Activated naive CD8-positive, alpha-beta T cell treated with anti-CD3 and anti-CD28 coated beads, Interleukin-2, amount 50 U/mL, for 24 hours (primary cell): ENCODE measurements at regions not wholly inside any gene's neighbourhood (a gene's known extent, or its start where the extent isn't known, plus 50 kb on each side); places are given as distances from the start of the nearest gene placed in this dataset.
A peak's percentile ranks its signal among the peaks of the same experiment; 100 is the strongest.

Experiments used
- ATAC-seq: fragments of 150-1000 bp; cut with Tn5 transposase; one replicate; pipeline ENCODE4 v1.10.0; 2021
- DNase-seq: peaks from one replicate; pipeline ENCODE4 v3.0.0; 2021
- H3K27ac Mint-ChIP-seq: one replicate; pipeline ENCODE4 v1.8.0; 2021; ENCODE audit warnings: mild to moderate bottlenecking, mixed read lengths
- H3K27me3 Mint-ChIP-seq: one replicate; pipeline ENCODE4 v1.8.0; 2021; ENCODE audit warnings: mixed read lengths
- H3K36me3 Mint-ChIP-seq: one replicate; pipeline ENCODE4 v1.8.0; 2021; ENCODE audit warnings: low read depth, mixed read lengths
- H3K4me1 Mint-ChIP-seq: one replicate; pipeline ENCODE4 v1.8.0; 2021; ENCODE audit warnings: mixed read lengths
- H3K4me3 Mint-ChIP-seq: one replicate; pipeline ENCODE4 v1.8.0; 2021; ENCODE audit warnings: mild to moderate bottlenecking, moderate library complexity, mixed read lengths
- H3K9me3 Mint-ChIP-seq: one replicate; pipeline ENCODE4 v1.8.0; 2021; ENCODE audit warnings: mixed read lengths

DNA sequence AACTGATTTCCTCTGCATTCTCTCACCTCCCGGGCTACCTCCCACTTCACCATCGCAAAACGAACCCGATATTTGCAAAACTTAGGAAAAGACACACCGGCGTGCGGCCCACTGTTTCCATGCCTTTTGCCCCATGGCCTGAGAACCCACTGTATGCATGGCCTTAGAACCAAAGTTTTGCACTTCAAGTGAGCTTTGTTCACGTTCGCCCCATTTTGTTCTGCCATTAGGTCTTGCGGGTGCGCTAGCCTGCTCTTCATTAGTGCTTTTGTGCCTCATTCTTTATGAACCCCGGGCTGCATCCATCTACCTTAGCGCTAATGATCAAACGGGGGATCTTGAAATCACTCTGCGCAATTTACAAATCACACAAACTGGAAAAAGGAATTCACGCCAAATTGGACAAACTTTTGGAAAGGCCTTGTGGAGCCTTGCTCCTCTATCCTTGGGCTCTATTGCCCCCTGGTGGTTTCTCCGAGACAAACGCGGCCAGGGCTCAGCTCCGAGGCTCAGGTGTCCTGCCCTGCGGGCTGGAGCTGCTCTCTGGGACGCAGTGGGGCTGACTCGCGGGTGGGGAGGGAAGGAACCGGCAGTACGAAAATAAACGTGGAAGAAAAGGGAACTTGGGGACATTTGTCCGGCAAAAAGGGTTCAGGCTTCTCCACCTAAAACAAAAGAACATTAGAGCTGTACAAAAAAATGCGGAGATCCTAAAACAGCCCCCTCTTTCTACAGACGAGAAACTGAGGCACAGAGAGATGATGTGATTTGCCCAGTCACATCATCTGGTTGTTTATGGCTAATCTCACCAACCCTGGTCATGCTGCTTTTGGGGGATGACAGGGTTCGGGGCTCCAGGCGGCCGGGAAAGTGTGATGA, 300.4 kb upstream of the NFE2L3 start:
- Mint-ChIP-seq H3K4me3 (peak overlapping the region; percentile 72), H3K27me3 (peaks cover 53% of the 10 kb centered on the region), H3K27ac (peak overlapping the region; percentile 55), H3K4me1 (peaks cover 17% of the 10 kb centered on the region), H3K9me3 (no peaks in the 10 kb centered on the region), H3K36me3 (peaks cover 4% of the 10 kb centered on the region)
- peak; percentile 56 for ATAC-seq
- peak; percentile 72 for DNase-seq

DNA sequence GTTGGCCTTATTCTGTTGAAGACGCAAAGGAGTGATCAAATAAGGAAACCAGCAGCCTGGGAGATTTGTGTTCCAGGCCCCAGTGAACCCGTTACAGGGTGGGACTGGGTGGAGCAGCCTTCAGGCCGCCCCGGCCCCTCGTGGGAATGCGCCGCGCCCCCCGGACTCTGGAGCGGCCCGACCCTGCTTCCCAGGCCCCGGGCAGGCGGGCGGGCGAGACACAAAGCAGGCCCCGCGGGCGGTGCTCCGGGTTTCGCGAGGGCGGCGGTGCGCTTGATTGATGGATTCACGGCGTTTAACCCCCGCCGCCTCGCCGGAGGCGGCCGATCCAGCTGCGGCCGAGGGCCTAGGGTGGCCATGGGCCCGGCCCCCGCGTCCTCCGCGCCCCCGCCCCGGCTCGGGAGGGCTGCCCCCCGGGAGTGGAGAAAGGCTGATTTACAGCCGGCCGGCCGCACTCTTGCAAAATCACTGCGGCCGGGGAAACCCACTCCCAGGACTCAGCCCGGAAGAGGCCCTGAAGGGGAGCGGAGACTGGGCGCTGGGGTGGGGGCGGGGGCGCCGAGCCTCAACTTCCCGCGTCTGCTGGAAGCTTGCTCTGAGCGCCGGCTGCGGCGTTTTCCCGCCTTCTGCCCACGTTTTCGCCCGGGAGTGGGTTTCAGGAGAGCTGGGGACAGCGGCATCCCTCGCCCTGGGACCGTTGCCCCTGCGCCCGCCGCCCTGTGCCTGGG, 299.6 kb upstream of the NFE2L3 start:
- DNase-seq, result no peak
- ATAC-seq, result no peak
- peak overlapping the region; percentile 72 for H3K4me3 Mint-ChIP-seq
- no peak overlapping the region for H3K27ac Mint-ChIP-seq
- H3K4me1 Mint-ChIP-seq, result peaks cover 17% of the 10 kb centered on the region
- H3K36me3 Mint-ChIP-seq, result peaks cover 4% of the 10 kb centered on the region
- H3K27me3 Mint-ChIP-seq, result peaks cover 53% of the 10 kb centered on the region
- no peaks in the 10 kb centered on the region for H3K9me3 Mint-ChIP-seq

GRCh38 chr7:25852939-25853271, 299.1 kb upstream of the NFE2L3 start:
- Mint-ChIP-seq H3K9me3 (no peaks in the 10 kb centered on the region), H3K36me3 (peaks cover 4% of the 10 kb centered on the region), H3K4me1 (peaks cover 17% of the 10 kb centered on the region), H3K27me3 (peaks cover 53% of the 10 kb centered on the region), H3K27ac (no peak overlapping the region), H3K4me3 (peak overlapping the region; percentile 1)
- ATAC-seq (no peak), DNase-seq (no peak)

GRCh38 chr7:25853314-25853713, 298.7 kb upstream of the NFE2L3 start:
- H3K27ac Mint-ChIP-seq, result no peak overlapping the region
- H3K27me3 Mint-ChIP-seq, result peaks cover 53% of the 10 kb centered on the region
- peaks cover 17% of the 10 kb centered on the region for H3K4me1 Mint-ChIP-seq
- H3K4me3 Mint-ChIP-seq, result peak overlapping the region; percentile 1
- no peak for ATAC-seq
- DNase-seq, result no peak
- H3K36me3 Mint-ChIP-seq, result peaks cover 4% of the 10 kb centered on the region
- H3K9me3 Mint-ChIP-seq, result no peaks in the 10 kb centered on the region

- no peak for ATAC-seq
- DNase-seq, result no peak
- Mint-ChIP-seq H3K36me3 (peaks cover 4% of the 10 kb centered on the region), H3K4me1 (peaks cover 19% of the 10 kb centered on the region), H3K27ac (no peak overlapping the region), H3K4me3 (no peak overlapping the region), H3K27me3 (peaks cover 51% of the 10 kb centered on the region), H3K9me3 (no peaks in the 10 kb centered on the region)
Measured at GRCh38 chr7:25854059-25854458, 297.9 kb upstream of the NFE2L3 start.

GRCh38 chr7:25854608-25855497, 297.1 kb upstream of the NFE2L3 start:
- peak; percentile 27 for ATAC-seq
- H3K9me3 Mint-ChIP-seq, result peaks cover 1% of the 10 kb centered on the region
- peak overlapping the region; percentile 21 for H3K4me3 Mint-ChIP-seq
- peaks cover 9% of the 10 kb centered on the region for H3K36me3 Mint-ChIP-seq
- DNase-seq, result peak; percentile 57
- peaks cover 43% of the 10 kb centered on the region for H3K27me3 Mint-ChIP-seq
- peaks cover 22% of the 10 kb centered on the region for H3K4me1 Mint-ChIP-seq
- no peak overlapping the region for H3K27ac Mint-ChIP-seq

- H3K36me3 Mint-ChIP-seq, result peaks cover 11% of the 10 kb centered on the region
- H3K27me3 Mint-ChIP-seq, result peaks cover 33% of the 10 kb centered on the region
- no peak overlapping the region for H3K27ac Mint-ChIP-seq
- ATAC-seq, result no peak
- peaks cover 5% of the 10 kb centered on the region for H3K9me3 Mint-ChIP-seq
- no peak overlapping the region for H3K4me3 Mint-ChIP-seq
- no peak for DNase-seq
- peaks cover 24% of the 10 kb centered on the region for H3K4me1 Mint-ChIP-seq
Measured at GRCh38 chr7:25855854-25856782, 295.9 kb upstream of the NFE2L3 start.

GRCh38 chr7:25857376-25858067, 294.5 kb upstream of the NFE2L3 start:
- no peak for ATAC-seq
- peaks cover 23% of the 10 kb centered on the region for H3K27me3 Mint-ChIP-seq
- H3K9me3 Mint-ChIP-seq, result peaks cover 6% of the 10 kb centered on the region
- H3K36me3 Mint-ChIP-seq, result peaks cover 16% of the 10 kb centered on the region
- no peak overlapping the region for H3K27ac Mint-ChIP-seq
- no peak overlapping the region for H3K4me3 Mint-ChIP-seq
- no peak for DNase-seq
- H3K4me1 Mint-ChIP-seq, result peaks cover 30% of the 10 kb centered on the region

- H3K36me3 Mint-ChIP-seq, result peaks cover 19% of the 10 kb centered on the region
- H3K27me3 Mint-ChIP-seq, result peaks cover 19% of the 10 kb centered on the region
- H3K4me1 Mint-ChIP-seq, result peaks cover 33% of the 10 kb centered on the region
Measured at GRCh38 chr7:25858200-25858524, 293.8 kb upstream of the NFE2L3 start.

DNA sequence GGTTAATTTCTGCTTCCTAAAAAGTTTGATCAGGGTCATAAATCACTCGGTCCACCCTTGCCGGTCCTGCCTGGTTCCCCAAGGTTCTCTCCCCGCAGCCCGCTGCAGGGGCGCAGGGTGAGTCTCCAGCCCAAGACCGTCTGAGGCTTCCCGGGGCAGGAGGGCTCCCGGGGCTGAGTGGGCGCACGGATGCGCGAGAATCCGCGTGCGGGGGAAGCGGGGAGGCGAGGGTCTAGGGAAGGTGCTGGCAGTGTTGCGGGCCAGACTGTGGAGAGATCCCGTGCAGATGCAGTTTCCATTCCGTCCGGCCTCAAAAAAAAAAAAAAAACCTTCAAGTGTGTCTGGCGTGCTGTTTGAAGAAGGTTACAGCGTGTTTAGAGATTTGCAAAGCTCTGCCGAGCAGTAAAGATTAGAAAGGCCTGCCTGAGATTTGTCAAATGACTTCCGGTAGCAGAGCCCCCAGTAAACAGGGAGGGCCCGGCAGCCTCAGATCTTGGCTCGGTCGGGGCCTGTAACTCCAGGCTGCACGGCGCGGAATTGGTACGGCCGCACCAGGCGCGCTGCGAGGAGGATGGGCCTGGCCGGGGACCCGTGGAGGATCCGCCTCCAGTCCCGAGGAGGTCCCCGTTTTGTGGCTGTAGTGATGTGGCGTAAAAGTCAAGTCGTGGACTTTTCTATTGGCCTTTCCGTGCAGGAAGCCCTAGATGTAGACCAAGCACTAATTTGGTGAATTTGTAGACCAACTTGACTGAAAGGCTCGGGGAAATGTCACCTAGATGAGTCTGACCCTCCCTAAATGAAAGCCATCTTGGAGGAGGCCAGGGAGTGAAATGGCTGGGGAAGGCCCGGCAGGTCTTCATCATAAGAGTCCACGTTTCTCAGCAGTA, 293.2 kb upstream of the NFE2L3 start:
- ATAC-seq (no peak), DNase-seq (no peak)
- no peak overlapping the region for H3K27ac Mint-ChIP-seq
- H3K4me1 Mint-ChIP-seq, result peaks cover 33% of the 10 kb centered on the region
- H3K36me3 Mint-ChIP-seq, result peaks cover 19% of the 10 kb centered on the region
- no peak overlapping the region for H3K4me3 Mint-ChIP-seq
- H3K9me3 Mint-ChIP-seq, result peaks cover 17% of the 10 kb centered on the region
- H3K27me3 Mint-ChIP-seq, result peaks cover 13% of the 10 kb centered on the region

More at GRCh38 chr7:25858200-25858524, 293.8 kb upstream of the NFE2L3 start:
- ATAC-seq, result no peak
- no peak overlapping the region for H3K27ac Mint-ChIP-seq
- DNase-seq, result no peak
- peaks cover 12% of the 10 kb centered on the region for H3K9me3 Mint-ChIP-seq
- H3K4me3 Mint-ChIP-seq, result no peak overlapping the region

DNA sequence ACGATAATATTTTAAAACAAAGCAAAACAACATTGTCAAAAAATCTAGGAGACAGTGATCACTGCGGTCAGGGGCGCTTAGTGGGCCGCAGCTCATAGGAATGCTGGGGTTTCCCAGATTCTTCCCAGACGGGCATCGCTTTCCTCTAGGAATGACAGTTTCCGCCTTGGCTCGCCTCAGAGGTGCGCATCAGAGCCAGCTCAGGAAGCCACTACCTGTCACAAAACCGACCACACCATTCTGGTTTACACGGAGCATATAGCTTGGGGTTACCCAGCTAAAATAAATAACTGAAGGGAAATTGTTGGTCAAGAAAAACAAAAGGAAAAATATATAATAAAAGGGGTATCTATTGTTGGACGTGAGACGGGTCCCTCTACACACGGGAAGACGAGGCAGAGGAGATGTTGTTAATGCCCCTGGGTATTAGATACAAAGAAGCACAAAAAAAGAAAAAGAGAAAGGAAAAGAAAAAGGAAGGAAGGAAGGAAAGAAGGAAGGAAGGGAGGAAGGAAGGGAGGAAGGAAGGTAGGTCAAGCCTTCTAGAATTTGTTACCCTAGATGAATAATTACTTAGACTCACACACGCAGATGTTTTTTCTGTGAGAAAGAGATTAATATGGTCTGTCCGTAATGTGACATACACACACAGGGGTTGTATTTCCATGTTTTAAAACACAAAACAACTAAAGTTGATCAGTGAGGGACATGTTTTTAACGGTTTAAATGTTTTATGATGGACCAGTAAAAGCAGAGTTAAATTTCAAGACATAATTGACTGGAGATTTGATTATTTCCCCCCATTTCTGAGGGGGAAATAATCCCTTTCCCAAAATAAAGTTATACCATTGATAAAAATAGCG, 292.4 kb upstream of the NFE2L3 start:
- peaks cover 17% of the 10 kb centered on the region for H3K36me3 Mint-ChIP-seq
- no peak overlapping the region for H3K4me3 Mint-ChIP-seq
- peaks cover 17% of the 10 kb centered on the region for H3K9me3 Mint-ChIP-seq
- DNase-seq (no peak), ATAC-seq (no peak)
- no peak overlapping the region for H3K27ac Mint-ChIP-seq
- H3K4me1 Mint-ChIP-seq, result peaks cover 29% of the 10 kb centered on the region
- H3K27me3 Mint-ChIP-seq, result peaks cover 7% of the 10 kb centered on the region
